BJ (cell line): ENCODE measurements at regions not wholly inside any gene's neighbourhood (a gene's known extent, or its start where the extent isn't known, plus 50 kb on each side); places are given as distances from the start of the nearest gene placed in this dataset.

Source experiments
- CTCF ChIA-PET: fragments of 350-600 bp; formaldehyde crosslinking; extraction: SDS; loops from one replicate; lab custom pipeline; 2021; ENCODE audit warnings: antibody characterized with exemption, inconsistent platforms; lab: Yijun Ruan, JAX
- POLR2A ChIA-PET: fragments of 300-600 bp; sonication (Branson Sonifier 250); formaldehyde crosslinking; extraction: SDS; loops from one replicate; lab custom pipeline; 2021; ENCODE audit warnings: antibody characterized with exemption; lab: Charles Lee
- DNase-seq: peaks from one replicate; pipeline ENCODE4 v3.0.0-alpha.2; 2011; ENCODE audit warnings: low read depth
- H3K27me3 ChIP-seq: 2 replicates; pipeline ENCODE4 v1.6.0; 2011; ENCODE audit warnings: low read length; ENCODE audit not compliant: control insufficient read depth, insufficient read depth
- H3K36me3 ChIP-seq: 2 replicates; pipeline ENCODE4 v1.5.1; 2011; ENCODE audit warnings: low read length; ENCODE audit not compliant: control insufficient read depth, insufficient read depth
- H3K4me3 ChIP-seq: 2 replicates; pipeline ENCODE4 v1.5.1; 2011; ENCODE audit warnings: low read depth, mild to moderate bottlenecking, control low read depth, low read length
- CTCF ChIP-seq: IDR thresholded peaks from 2 replicates; pipeline ENCODE4 v1.5.1; 2011; ENCODE audit warnings: low read depth, mild to moderate bottlenecking, control low read depth, inconsistent platforms, low read length, moderate library complexity; ENCODE audit not compliant: insufficient read depth

DNA sequence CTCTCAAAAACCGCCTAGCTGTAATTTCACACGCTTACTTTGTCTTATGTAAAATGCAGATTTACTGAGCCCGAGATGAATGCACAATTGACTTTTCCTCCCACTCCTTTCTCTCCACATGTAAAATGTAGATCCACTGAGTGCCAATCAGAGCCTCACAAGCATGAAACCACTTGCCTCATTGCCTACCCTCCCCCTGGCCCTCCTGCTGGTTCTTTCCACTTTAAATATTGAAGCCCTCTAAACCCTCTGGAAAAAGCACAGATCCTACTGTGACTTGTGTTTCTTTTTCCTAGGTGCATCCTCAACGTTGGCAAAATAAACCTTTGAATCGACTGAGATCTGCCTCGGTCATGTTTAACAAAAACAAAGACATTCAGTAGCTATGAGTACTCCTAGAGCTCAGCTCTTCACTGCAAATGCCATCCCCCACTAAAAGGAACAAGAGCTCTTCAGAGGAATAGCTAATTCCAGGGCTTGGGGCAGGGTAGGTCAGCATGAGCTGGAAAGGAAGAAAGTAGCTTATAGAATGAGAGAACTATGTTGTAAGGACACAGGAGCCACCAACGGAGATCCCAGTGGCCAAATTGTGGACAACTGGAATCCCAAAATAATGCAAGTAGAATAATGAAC, 365.5 kb upstream of the RUNX1 start:
- ChIA-PET POLR2A (no interaction called here), CTCF (no interaction called here)
- no peaks in the 10 kb centered on the region for H3K27me3 ChIP-seq
- no peak for DNase-seq
- H3K4me3 ChIP-seq = no peak overlapping the region
- TF ChIP-seq CTCF = no peak
- H3K36me3 ChIP-seq = no peaks in the 10 kb centered on the region

DNA sequence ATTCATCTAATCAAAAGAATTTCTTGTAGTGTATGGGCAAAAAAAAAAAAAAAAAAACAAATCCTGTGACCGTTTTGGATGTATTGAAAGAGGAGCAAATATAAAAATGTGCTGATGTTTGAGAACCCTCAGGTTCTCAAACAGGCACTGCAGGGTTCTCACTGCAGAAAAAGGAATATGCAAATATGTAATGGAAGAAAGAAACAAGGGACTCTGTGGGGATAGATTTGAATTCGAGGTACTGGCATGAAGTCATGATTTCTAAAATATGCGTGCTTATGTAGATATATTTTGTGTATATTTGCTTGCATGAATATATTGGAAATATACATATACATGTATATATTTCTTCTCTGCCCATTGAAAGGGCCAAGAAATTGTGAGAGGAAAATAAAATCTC, 365.0 kb upstream of the RUNX1 start:
- CTCF ChIA-PET = interaction anchor here (0.6 kb wide), 1 partner anchor 14 kb away, joined by 3 read pairs; no protein-coding TSS in a partner anchor
- no peak for DNase-seq
- no peaks in the 10 kb centered on the region for H3K36me3 ChIP-seq
- POLR2A ChIA-PET = no interaction called here
- no peak overlapping the region for H3K4me3 ChIP-seq
- no peak for TF ChIP-seq CTCF
- no peaks in the 10 kb centered on the region for H3K27me3 ChIP-seq

DNA sequence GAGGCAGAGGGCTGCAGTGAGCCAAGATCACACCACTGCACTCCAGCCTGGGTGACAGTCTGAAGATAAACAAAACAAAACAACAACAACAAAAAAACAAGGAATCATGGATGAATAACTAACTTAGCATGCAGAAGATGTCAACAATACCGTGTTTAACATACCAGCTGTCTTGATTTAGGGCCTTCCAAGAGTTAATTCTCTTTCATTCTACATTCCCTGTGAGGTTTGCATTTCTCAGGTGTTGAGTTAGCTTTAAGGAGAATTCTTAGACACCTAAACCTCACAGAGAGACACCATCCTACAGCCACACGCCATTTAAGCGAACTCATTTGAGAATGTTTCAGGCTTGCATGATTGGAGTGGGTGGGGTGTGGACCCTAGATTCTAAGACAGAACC, 363.1 kb upstream of the RUNX1 start:
- POLR2A ChIA-PET = no interaction called here
- TF ChIP-seq CTCF = no peak
- CTCF ChIA-PET = interaction anchor here (0.9 to 1.8 kb wide), 2 partner anchors 15 to 427 kb away, joined by 3 to 6 read pairs; no protein-coding TSS in a partner anchor
- Histone ChIP-seq H3K4me3 (no peak overlapping the region), H3K36me3 (no peaks in the 10 kb centered on the region), H3K27me3 (no peaks in the 10 kb centered on the region)
- no peak for DNase-seq

DNA sequence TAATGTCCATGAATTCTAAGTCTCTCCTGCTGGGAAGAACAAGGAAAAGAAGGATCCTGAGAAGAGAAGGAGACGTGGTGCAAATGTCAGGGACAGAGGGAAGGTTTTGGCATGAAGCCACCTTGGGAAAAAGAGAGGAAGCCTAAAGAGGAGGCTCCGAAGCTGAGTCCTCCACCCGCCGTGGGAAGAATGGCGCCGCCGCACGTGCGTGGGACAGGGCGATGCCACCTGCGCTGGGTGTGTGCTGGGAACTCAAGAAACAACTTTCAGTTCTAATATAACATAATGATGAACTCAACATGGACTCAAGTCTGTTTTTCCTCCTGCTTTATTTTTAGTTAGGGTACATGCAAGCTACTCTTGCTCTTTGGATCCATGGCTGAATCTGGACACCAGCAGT, 362.3 kb upstream of the RUNX1 start:
- Histone ChIP-seq H3K36me3 (no peaks in the 10 kb centered on the region), H3K27me3 (no peaks in the 10 kb centered on the region), H3K4me3 (no peak overlapping the region)
- ChIA-PET POLR2A (no interaction called here), CTCF (interaction anchor here (0.7 to 0.9 kb wide), 2 partner anchors 190 to 428 kb away, joined by 3 read pairs; no protein-coding TSS in a partner anchor)
- DNase-seq = no peak
- TF ChIP-seq CTCF = no peak

GRCh38 chr21:35410656-35411055, 361.6 kb upstream of the RUNX1 start:
- CTCF ChIA-PET = no interaction called here
- DNase-seq = no peak
- POLR2A ChIA-PET = no interaction called here

More at GRCh38 chr21:35410656-35411055, 361.6 kb upstream of the RUNX1 start:
- Histone ChIP-seq H3K36me3 (no peaks in the 10 kb centered on the region), H3K4me3 (no peak overlapping the region), H3K27me3 (no peaks in the 10 kb centered on the region)
- TF ChIP-seq CTCF = no peak
